ENCODE measurements at regions not wholly inside any gene's neighbourhood (a gene's known extent, or its start where the extent isn't known, plus 50 kb on each side); places are given as distances from the start of the nearest gene placed in this dataset.

DNA sequence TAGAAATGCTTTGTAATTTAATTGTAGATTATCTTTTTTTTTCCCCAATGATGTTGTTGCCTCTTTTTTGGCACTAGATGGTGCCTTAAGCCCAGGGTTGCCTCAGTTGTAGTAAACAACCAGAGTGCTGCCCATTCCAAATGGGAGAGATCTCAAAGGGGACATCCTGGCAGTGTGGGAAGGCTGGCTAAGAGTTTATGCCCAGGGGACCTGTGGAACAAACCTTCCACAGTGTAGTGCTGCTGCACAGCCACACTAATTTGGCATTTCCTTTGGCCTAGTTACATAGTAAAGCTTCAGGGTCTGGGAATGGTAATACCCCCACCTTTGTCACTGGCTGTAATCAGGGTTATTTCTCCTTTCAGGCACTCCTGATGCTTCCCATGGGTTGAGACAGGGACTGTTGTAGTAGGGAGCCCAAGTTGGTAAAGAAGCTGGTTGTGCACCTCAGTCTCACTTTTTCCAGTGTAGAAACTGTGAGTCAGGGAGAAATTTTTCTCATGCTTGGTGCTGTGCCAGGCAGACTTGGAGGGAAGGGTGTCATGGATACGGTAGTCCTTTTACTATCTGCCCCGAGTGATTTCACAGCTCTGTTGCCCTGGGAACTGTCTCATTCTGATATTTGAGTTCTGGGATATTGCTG, 177.8 kb upstream of the ECI2 start:
- no peak for DNase-seq

DNA sequence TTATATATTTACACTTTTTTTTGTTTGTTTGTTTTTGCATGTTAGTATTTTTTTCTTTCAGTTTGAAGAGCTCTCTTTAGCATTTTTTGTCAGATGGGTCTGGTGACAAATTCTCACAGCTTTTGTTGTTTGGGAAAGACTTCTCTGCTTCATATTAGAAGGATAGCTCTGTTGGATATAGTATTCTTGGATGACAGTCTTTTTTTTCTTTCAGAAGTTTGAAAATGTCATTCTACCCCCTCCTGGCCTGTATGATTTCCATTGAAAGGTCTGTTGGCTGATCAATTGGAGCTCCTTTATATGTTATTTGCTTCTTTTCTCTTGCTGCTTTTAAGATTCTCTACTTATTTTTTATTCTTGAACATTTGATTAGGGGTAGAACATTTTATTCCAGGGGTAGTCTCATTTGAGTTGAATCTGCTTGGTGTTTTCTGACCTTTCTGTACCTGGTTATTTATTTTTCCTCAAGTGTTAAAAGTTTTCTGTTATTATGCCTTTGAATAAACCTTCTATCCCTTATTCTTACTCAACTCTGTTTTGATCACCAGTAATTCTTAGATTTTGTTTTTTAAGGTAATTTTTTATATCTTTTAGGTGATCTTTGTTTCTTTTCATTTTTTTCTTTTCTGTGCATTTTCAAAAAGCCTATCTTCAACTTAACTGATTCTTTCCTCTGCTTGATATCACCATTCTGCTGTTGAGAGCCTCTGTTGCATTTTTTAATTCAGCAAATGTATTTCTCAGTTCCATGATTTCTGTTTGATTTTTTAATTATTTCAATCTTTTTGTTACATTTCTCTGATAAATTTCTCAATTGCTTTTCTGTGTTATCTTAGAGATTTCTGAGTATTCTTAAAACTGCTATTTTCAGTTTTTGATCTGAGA, 176.8 kb upstream of the ECI2 start:
- no peak for DNase-seq

DNA sequence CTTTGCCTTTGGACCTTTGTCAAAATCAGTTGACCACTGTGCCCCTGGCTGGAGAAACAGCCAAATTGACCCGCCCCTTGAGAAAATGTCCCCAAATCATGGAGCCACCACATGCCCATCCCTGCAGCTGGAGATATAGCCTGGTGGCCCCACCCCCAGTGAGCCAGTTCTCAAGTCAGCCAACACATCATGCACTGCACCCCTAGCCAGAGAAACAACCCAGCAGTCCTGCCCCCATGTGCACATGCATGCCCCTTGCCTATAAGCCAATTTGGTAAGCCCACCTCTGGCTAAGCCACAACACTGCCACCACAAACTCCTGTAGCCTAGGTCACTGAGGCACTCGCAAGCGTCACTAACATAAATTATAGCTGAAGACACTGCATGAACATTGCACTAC, 174.2 kb upstream of the ECI2 start:
- DNase-seq = no peak

DNA sequence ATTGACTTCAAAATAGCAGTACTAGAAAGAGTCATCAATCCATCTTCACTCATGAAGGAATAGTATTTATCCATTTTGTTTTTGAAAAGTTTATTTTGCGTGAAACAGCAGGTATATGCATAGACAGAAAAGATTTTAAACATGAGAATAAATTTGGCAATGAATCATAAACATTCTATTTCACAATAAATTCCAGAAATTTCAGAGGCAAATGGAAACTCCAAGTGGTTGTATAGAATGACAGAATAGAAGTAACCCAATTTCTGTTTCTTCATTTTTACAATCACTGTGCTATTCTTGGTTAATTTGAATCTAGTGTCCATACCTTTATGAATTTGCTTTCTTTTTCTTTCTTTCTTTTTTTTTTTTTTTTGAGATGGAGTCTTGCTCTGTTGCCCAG, 173.0 kb upstream of the ECI2 start:
- no peak for DNase-seq

DNA sequence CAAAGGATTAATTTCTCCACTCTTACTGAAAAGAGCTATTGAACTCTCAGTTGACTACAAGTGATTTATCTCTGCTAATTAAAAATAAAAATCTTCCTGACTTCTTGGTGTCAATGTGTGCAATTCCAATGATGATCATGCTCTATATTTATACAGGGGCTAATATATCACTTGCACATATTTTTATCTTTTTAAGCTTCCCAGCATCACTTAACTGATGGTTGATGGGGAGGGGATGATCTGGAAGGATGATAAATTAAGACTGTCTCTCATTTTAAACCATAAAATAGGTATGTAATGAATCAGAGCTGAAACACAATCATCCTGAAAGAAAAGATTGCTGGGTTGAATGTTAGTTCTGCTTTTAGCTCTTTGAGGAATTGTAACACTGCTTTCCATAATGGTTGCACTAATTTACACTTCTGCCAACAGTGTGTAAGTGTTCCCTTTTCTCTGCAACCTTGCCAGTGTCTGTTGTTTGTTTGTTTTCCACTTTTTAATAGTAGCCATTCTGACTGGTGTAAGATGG, 169.6 kb upstream of the ECI2 start:
- no peak for DNase-seq

DNA sequence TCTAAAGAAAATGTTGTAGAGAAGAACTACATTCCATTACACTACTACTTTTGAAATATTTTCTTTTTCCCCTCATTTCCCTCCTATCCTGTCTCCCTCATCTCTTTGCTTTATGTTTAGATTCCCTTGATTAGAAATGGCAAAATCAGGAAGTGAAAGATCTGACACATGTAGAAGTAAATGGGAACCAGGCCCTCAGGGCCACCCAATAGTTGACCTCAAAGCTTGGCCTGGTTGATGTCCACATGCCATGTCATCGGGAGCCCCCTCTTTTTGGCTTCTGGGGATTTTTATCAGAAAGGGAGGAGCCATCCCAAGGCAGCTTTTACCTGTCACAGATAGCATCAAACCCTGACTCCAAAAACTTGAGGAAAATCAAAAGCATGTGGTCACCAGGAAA, 168.3 kb upstream of the ECI2 start:
- DNase-seq = no peak

DNA sequence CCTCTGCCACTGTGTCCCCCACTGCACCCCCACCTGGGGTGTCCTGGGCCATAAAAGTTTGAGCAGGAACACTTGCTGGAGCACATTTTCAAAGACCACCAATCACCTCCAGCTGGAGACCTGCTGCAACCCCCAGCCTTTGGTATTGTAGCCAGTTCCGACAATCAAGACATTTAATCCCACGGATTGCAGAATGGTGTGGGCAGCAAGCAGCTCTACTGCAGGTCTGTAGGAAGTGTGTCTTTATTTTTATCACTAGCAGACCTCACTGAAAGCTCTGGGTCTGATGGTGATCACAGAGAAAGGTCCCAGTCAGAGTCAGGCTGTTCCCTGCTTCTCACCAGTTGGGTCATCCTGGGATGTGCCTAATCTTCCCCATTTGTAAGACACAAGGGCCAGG, 167.1 kb upstream of the ECI2 start:
- no peak for DNase-seq

DNA sequence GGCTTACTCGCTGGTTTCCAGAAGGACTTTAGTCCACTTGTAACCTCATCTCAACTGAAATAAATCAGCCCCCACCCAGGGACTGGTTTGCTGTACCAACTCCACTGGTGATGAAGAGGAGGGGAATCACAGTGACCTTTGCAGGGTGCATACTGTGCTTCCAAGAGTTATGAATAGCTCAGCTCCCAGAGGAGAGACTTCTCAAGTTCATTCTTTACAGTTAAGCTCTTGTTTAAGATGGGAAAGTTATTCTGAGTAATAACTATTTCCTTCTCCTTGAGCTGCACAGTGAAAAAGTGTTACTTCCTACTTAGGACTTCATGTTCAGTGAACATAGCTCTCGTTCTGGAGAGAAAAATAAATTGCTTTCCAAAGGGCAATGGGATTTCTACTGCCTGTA, 166.5 kb upstream of the ECI2 start:
- no peak for DNase-seq

DNA sequence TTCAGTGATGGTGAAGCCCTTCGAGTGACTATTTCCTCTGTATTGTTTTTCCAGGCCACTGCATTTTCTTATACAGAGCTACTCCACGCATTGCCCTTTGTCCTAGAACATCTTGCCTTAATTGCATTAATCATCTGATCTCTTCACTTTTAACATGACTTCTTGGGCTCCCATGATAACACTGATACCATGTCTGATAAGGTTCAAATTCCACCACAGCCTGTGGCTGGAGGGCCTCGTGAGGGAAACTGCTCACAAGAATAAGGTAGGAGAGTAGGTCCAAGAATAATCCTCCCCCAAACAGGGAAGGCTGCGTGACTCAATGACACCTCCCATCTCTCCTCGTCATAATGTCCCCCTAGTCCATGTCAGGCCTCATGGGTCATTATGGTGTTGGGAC, 165.5 kb upstream of the ECI2 start:
- no peak for DNase-seq

DNA sequence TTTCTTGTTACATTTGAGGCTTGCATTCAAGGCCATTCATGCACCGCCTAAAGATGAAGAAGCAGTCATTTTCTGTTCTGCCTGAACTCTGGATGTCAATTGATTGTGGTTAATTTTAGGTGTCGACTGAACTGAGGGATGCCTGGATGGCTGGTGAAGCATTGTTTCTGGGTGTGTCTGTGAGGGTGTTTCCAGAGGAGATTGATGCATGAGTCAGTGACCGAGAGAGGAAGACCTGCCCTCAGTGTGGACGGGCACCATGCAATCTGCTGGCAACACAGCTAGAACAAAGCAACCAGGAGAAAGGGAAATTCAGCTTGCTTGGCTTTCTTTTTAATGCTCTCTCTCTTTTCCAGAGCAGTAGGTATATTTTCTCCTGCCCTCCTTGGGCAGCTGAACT, 164.1 kb upstream of the ECI2 start:
- DNase-seq = no peak

DNA sequence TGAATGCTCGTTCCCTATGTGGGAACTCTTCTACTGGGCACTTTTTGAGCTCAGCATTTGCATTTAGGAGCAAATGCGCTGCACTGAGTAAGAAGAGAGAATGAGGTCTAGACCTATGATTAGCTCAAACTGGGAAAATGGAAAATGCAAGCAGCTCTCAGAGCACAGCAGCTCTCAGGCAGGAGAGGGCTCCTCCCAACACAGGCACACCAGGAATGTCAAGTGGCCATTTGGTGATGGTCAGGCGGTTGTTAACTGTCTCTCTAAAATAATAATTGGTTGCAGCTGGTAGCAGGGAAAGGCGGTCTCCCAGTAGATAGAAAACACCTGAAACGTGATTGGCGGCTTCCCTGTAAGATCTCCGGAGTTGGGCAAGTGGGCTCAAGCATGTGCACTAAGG, 162.0 kb upstream of the ECI2 start:
- no peak for DNase-seq

DNA sequence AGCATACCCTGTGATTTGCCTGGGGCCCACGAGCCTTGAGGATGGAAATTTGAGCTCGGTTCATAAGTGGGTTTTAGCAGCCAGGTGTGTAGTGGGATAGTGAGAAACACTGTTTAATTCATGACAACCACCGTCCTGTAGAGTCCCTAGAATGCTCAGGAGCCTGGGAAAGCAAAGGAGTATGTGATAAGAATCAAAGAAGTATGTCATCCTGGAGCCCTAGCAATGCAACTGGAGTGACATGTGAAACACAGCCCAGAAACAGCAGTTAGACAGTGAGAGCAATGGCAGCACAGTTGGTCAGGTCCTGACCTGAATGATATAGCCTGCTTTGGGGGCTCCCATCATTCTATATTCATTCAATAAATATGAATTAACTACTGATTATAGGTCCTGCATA, 161.2 kb upstream of the ECI2 start:
- DNase-seq = no peak

DNA sequence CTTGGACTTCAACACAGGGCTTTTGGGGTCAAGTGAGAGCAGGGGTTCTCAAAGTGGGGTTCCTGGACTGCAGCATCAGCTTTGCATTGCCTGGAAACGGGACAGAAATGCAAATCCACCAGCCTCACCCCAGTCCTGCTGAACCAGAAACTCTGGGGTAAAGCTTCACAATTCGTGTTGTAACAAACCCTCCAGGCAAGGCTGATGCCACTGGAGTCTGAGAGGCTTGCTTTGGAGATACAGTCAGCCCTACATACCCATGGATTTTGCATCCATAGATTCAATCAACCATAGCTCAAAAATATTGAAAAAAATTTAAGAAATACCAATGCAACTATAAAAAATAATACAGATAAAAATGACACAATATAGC, 160.4 kb upstream of the ECI2 start:
- no peak for DNase-seq

DNA sequence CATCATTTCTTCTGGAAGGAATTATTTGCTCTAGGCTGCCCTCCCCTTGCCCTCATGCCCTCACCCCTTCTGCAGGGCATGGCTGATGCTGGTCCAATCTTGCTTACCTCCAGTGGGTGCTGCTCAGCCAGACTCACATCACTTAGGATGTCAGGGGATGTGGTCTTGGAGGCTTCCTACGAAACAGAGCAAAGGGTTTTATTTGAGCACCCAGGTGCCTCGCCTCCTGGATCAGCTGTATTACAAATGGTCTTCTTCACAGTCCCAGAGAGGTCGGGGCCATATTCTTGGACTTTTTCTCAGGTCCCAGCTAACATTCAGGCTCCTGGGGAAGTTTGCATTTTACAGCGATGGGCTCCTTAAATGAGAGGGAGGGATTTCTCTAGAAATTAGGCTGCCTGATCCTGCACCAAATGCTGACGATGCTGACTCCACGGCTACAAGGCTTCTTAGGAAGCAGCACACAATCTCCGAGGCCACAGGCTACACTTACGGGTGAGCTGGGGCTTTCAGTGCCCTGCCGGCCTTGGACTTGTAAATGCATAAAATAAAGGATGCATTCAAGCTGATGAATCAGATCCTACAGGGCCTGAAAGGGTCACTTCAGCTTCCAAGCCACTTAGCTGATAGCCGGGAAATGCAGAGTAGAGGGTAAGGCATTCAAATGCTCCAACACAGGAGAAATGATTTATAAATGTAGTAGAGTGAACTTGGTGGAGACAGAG, 159.8 kb upstream of the ECI2 start:
- no peak for DNase-seq

DNA sequence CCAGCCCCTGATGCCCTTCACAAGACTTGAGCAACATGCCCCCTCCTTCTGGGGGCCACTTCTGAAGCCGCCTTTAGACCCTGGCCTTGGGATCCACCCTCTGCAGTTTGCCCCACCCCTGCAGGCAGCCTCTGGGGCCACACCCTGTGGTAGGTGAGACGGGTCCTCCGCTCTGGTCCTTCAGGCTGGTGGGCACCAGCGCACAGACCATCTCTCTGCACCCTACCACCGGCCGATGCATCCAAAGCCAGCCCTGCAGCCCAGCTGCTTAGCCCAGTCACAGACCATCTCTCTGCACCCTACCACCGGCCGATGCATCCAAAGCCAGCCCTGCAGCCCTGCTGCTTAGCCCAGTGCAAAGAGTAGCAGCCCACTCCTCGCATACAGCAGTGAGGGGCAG, 159.3 kb upstream of the ECI2 start:
- DNase-seq = no peak

DNA sequence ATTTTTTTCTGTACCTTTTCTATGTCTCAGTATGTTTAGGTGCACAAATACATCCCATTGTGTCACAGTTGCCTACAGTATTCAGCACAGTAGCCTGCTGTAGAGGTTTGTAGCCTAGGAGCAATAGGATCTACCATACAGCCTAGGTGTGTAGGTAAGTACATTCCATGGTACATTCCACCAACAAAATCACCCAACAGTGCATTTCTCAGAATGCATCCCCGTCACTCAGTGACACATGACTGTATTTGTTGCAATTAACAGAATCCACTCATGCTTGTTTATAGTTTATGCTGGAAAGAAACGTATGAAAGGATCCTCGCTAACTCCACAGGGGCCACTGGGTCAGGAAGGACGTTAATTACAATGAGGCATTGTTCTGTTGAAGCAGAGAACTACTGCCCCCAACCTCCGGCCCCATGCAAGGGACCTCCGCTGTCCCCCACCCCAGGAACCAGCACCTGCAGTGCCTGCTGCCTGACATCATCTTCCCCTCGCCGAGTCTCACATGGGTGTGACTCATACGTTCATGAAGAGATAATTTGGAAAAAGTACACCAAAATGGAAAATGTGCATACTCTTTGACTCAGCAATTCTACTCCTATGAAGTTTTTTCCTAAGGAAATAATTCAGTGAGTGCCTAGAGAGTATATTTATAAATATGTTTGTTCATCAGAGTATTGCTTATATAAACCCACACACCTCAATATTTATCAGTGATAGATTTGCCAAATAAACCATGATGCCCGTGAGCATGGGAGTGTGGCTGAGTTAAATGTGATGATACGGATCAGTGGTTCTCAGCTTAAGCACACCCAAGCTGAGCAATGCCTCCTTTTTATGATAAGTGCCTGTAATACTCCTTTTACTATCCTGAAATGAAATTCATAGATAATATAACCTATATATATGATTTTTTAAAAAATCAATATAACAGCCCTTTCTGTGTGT, 156.4 kb upstream of the ECI2 start:
- no peak for DNase-seq

DNA sequence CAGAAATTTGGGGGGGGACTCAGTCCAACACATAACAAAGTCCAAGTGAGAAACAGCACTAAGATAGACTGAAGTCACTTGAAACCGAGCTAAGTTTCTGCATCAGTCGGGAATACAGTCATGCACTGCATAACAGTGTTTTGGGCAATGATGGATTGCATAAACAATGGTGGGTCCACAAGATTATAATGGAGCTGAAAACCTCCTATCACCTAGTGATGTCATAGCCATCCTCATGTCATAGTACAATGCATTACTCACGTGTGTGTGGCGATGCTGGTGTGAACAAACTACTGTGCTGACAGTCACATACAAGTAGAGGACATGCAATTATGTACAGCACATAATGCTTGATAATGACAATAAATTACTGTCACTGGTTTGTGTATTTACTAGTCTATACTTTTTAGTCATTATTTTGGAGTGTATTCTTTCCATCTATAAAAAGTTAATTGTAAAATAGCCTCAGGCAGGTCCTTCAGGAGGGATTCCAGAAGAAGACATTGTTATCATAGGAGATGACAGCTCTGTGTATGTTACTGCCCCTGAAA, 154.5 kb upstream of the ECI2 start:
- DNase-seq = no peak

DNA sequence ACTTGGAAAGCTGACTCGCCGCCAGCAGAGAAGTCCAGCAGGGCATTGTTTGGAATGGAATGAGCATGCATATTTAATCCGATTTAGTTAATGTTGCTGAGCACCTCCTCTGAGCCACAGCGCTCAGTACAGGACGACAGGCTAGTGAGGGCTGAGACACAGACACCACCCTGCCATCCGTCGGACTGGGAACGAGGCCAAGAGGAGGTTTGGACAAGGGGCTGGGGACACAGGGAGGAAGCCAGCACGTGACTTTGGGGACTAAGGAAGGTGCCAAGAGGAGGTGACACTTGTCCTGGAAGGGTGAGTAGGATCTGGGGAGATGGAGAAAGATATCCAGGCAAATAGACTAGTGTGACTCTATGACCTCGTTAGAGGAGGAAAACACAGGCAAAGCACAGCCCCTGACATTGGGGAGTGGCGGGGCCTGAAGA, 152.5 kb upstream of the ECI2 start:
- DNase-seq = no peak

DNA sequence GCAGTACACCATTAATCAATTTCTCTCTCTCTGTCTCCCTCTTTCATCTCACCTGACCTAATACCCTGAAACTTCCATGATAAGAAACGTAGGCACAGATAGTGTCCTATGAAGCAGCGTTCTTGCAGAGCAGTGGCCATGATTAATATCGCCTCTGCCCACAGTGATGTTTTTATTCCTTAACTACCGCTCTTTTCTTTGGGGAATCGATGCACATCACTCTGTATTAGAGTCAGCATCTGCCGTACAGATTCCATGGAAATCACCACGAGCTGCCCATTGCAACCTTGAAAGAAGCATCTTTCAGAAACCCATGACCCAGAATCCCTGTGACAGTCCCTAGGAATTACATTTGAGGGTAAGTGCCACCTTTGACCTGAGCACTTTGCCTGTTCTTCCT, 152.0 kb upstream of the ECI2 start:
- DNase-seq = no peak

DNA sequence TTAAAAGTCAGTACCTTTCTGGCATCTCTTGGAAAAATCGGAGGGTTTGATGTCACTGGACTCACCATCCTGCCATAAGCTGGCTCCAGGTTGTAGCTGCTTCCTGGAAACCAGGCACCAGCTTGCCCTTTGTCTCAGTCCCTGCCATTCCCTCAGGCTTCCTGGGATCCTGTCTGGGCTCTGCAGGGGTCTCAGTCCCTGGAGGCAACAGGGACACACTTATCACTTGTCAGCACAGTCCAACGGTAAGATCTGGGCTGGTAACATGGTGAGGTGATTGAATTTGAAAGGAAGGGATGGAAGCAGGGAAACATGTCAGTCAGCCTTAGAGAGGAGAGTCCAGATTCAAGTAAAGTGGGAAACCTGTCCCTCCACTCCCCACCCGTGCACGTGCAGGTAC, 147.6 kb upstream of the ECI2 start:
- no peak for DNase-seq

DNA sequence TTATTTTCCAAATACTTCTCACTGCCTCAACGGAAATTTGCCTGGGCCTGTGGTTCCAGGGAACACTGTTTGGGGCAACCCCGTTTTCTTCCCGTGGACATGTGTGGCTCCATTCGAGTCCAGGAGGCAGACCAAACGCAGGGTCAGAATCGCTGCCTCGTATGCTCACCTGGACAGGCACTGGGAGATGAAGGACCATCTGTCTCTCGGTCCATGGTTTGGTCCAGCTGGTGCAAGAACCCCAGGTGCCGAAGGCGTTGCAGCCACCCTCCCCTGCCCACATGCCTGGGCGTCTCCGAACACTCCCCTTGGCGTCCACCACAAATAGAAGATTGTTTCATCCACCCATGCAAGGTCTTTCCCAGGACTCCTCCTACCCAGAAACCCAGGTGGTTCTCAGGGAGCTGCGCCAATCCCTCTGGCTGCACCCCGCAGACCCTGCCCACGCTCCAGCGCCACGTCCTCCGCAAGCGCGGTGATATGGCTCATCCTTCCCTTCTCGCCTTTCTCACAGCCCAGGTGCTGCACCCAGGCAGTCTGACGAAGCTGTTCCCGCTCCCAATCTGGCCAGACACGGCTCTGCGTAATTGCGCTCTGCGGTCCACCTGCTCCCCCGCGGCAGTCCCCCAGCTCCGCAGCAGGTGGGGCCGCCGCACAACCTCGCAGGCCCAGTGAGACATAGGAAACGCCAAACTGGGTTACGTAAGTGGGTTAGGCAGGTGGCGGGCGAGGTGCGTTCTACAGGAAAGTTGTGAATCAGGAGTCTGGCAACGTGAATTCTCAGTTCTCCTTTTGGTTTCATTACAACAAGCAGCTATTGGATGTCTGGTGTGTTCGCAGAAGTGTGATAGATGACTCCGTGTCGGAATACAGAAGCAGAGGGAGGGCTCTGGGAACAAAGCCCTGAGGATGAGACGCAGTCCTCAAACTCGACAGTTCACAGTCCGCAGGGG, 146.2 kb upstream of the ECI2 start:
- peak; percentile 8 for DNase-seq
